SK-N-MC (cell line): ENCODE measurements at regions not wholly inside any gene's neighbourhood (a gene's known extent, or its start where the extent isn't known, plus 50 kb on each side); places are given as distances from the start of the nearest gene placed in this dataset.

Source experiments
- EZH2 ChIP-seq: fragments of 200-600 bp; sonication (generic); IDR thresholded peaks from one replicate; pipeline ENCODE4 v1.6.1; 2017; ENCODE audit warnings: antibody characterized with exemption
- POLR2AphosphoS5 ChIP-seq: IDR thresholded peaks from 2 replicates; pipeline ENCODE4 v1.6.1; 2012; ENCODE audit warnings: mild to moderate bottlenecking, low read depth, low read length, borderline replicate concordance

GRCh38 chr1:233561708-233562426 lies 52.0 kb upstream of the KCNK1 start:
- TF ChIP-seq POLR2AphosphoS5 (no peak), EZH2 (no peak)
